HL-60 (cell line): ENCODE measurements at regions not wholly inside any gene's neighbourhood (a gene's known extent, or its start where the extent isn't known, plus 50 kb on each side); places are given as distances from the start of the nearest gene placed in this dataset.

Source experiments
- CTCF ChIP-seq: IDR thresholded peaks from one replicate; pipeline ENCODE4 v1.5.1; 2011; ENCODE audit warnings: low read length, control low read depth, inconsistent platforms; ENCODE audit not compliant: insufficient read depth
- GABPA ChIP-seq: IDR thresholded peaks from 2 replicates; pipeline ENCODE4 v1.6.1; 2012; ENCODE audit warnings: low read depth
- POLR2AphosphoS5 ChIP-seq: IDR thresholded peaks from 2 replicates; pipeline ENCODE4 v1.6.1; 2012; ENCODE audit warnings: low read depth
- REST ChIP-seq: IDR thresholded peaks from 2 replicates; pipeline ENCODE4 v1.6.1; 2012; ENCODE audit warnings: low read depth; ENCODE audit not compliant: insufficient replicate concordance
- SPI1 ChIP-seq: IDR thresholded peaks from 2 replicates; pipeline ENCODE4 v1.6.1; 2012; ENCODE audit warnings: low read depth, mild to moderate bottlenecking, borderline replicate concordance

- no peak for TF ChIP-seq CTCF
- no peak for TF ChIP-seq GABPA
- no peak for TF ChIP-seq REST
- no peak for TF ChIP-seq POLR2AphosphoS5
- TF ChIP-seq SPI1 = no peak
These were observed 88.6 kb downstream of the GPAM start for GRCh38 chr10:112094984-112095383.
